Upper lobe of left lung (tissue), 6 donors: ENCODE measurements at regions not wholly inside any gene's neighbourhood (a gene's known extent, or its start where the extent isn't known, plus 50 kb on each side); places are given as distances from the start of the nearest gene placed in this dataset.

ENCODE experiments used
- ATAC-seq, 2 donors: fragments of 200-7000 bp; cut with Tn5 transposase; one replicate each; pipeline ENCODE4 v1.9.1; 2022; ENCODE audit warnings: mild to moderate bottlenecking in 2 of 2, moderate library complexity in 2 of 2; ENCODE audit not compliant: low FRiP score in 2 of 2
- DNase-seq, 2 donors: peaks; one replicate each; pipeline ENCODE4 v3.0.0-alpha.2; 2019 to 2020
- H3K27ac ChIP-seq, 4 donors: fragments of 200-600 bp; sonication (generic); one replicate each; pipeline ENCODE4 v1.5.1; 2016 to 2019
- H3K27me3 ChIP-seq, 4 donors: fragments of 200-600 bp; sonication (generic); one replicate each; pipeline ENCODE4 v1.5.1; 2017 to 2019
- H3K36me3 ChIP-seq, 4 donors: fragments of 200-600 bp; sonication (generic); one replicate each; pipeline ENCODE4 v1.5.1; 2016 to 2019
- H3K4me1 ChIP-seq, 4 donors: fragments of 200-600 bp; sonication (generic); one replicate each; pipeline ENCODE4 v1.5.1; 2018 to 2019
- H3K4me3 ChIP-seq, 4 donors: fragments of 200-600 bp; sonication (generic); one replicate each; pipeline ENCODE4 v1.5.1; 2017 to 2019; ENCODE audit warnings: mild to moderate bottlenecking in 2 of 4, moderate library complexity in 1 of 4
- H3K9me3 ChIP-seq, 4 donors: fragments of 200-600 bp; sonication (generic); one replicate each; pipeline ENCODE4 v1.5.1; 2018 to 2019
- CTCF ChIP-seq, 6 experiments: fragments of 450-650 bp in 4 of 6; fragments of 200-600 bp in 2 of 6; sonication (generic) in 2 of 6; IDR thresholded peaks; one replicate each; pipeline ENCODE4 v1.5.1; 2016 to 2019; ENCODE audit warnings: antibody characterized with exemption in 6 of 6
- EP300 ChIP-seq, 4 donors: sonication (generic); formaldehyde crosslinking; IDR thresholded peaks; one replicate each; pipeline ENCODE4 v1.5.1; 2017; ENCODE audit warnings: antibody characterized with exemption in 4 of 4, control low read depth in 2 of 4
- POLR2A ChIP-seq, 4 donors: fragments of 450-650 bp; IDR thresholded peaks; one replicate each; pipeline ENCODE4 v1.5.1; 2016 to 2017; ENCODE audit warnings: antibody characterized with exemption in 4 of 4, mild to moderate bottlenecking in 2 of 4
- POLR2AphosphoS5 ChIP-seq, 2 donors: sonication (generic); formaldehyde crosslinking; IDR thresholded peaks; one replicate each; pipeline ENCODE4 v1.5.1; 2017; ENCODE audit warnings: antibody characterized with exemption in 2 of 2
- WGBS, 2 donors: methylation state at CpG; one replicate each; pipeline ENCODE4 v1.1.5; 2017 to 2018; 5-methylcytosine and 5-hydroxymethylcytosine counted together
- donor health status: DM: no; HTN: no; CAD: no; lungs with moderate emphysema.
- donor health status: DM: no; HTN: yes; CAD: no; lungs with severe emphysema.

- 78 to 88% methylated on average over 6 of the region's 6 CpGs for WGBS, 2 donors
- DNase-seq = peak in 1 of 2 donors; percentile 61
- Histone ChIP-seq H3K9me3 (no peaks in the 10 kb centered on the region), H3K4me3 (no peak overlapping the region), H3K27ac (no peak overlapping the region), H3K4me1 (no peaks in the 10 kb centered on the region), H3K27me3 (no peaks in the 10 kb centered on the region), H3K36me3 (no peaks in the 10 kb centered on the region)
- ATAC-seq = peak in 1 of 2 donors; percentile 30
- TF ChIP-seq POLR2A (IDR thresholded peaks at IDR 0.05) (no peak), EP300 (IDR thresholded peaks at IDR 0.05) (no peak), POLR2AphosphoS5 (IDR thresholded peaks at IDR 0.05) (no peak), CTCF (IDR thresholded peaks at IDR 0.05) (no peak)
Observed at GRCh38 chr12:45634273-45634917, 95.1 kb upstream of the ARID2 start.

- Histone ChIP-seq H3K4me1 (no peaks in the 10 kb centered on the region), H3K36me3 (no peaks in the 10 kb centered on the region), H3K9me3 (no peaks in the 10 kb centered on the region), H3K27ac (no peak overlapping the region), H3K4me3 (no peak overlapping the region), H3K27me3 (no peaks in the 10 kb centered on the region)
- TF ChIP-seq POLR2A (IDR thresholded peaks at IDR 0.05) = no peak
- TF ChIP-seq CTCF (IDR thresholded peaks at IDR 0.05) = no peak
- TF ChIP-seq POLR2AphosphoS5 (IDR thresholded peaks at IDR 0.05) = no peak
- TF ChIP-seq EP300 (IDR thresholded peaks at IDR 0.05) = no peak
- WGBS, 2 donors = 80 to 95% methylated on average over 2 of the region's 2 CpGs
- DNase-seq = no peak
- no peak for ATAC-seq
Observed at GRCh38 chr12:45637242-45637641, 92.3 kb upstream of the ARID2 start.

GRCh38 chr12:45637706-45638105, 91.8 kb upstream of the ARID2 start:
- DNase-seq (no peak), ATAC-seq (no peak)
- H3K27me3 ChIP-seq = no peaks in the 10 kb centered on the region
- H3K4me1 ChIP-seq = no peaks in the 10 kb centered on the region
- 77 to 85% methylated on average over 1 of the region's 1 CpG for WGBS, 2 donors
- H3K4me3 ChIP-seq = no peak overlapping the region
- no peak for TF ChIP-seq EP300 (IDR thresholded peaks at IDR 0.05)
- no peak for TF ChIP-seq POLR2A (IDR thresholded peaks at IDR 0.05)
- no peak for TF ChIP-seq POLR2AphosphoS5 (IDR thresholded peaks at IDR 0.05)
- no peak for TF ChIP-seq CTCF (IDR thresholded peaks at IDR 0.05)
- no peaks in the 10 kb centered on the region for H3K36me3 ChIP-seq
- no peaks in the 10 kb centered on the region for H3K9me3 ChIP-seq
- H3K27ac ChIP-seq = no peak overlapping the region

GRCh38 chr12:45638386-45638785, 91.1 kb upstream of the ARID2 start:
- TF ChIP-seq CTCF (IDR thresholded peaks at IDR 0.05) = no peak
- no peak for ATAC-seq
- no peaks in the 10 kb centered on the region for H3K36me3 ChIP-seq
- DNase-seq = no peak
- H3K4me3 ChIP-seq = no peak overlapping the region
- H3K27me3 ChIP-seq = no peaks in the 10 kb centered on the region
- H3K9me3 ChIP-seq = no peaks in the 10 kb centered on the region
- no peaks in the 10 kb centered on the region for H3K4me1 ChIP-seq
- 66 to 82% methylated on average over 1 of the region's 1 CpG for WGBS, 2 donors
- H3K27ac ChIP-seq = no peak overlapping the region

GRCh38 chr12:45644541-45644940, 85.0 kb upstream of the ARID2 start:
- H3K4me1 ChIP-seq = no peaks in the 10 kb centered on the region
- H3K4me3 ChIP-seq = no peak overlapping the region
- WGBS, 2 donors = 10 to 12% methylated on average over 1 of the region's 1 CpG

More at GRCh38 chr12:45644541-45644940, 85.0 kb upstream of the ARID2 start:
- H3K9me3 ChIP-seq = no peaks in the 10 kb centered on the region
- no peaks in the 10 kb centered on the region for H3K36me3 ChIP-seq
- ATAC-seq (peak in 1 of 2 donors; percentile 70), DNase-seq (peak in 1 of 2 donors; percentile 21)
- no peak overlapping the region for H3K27ac ChIP-seq
- no peaks in the 10 kb centered on the region for H3K27me3 ChIP-seq
- TF ChIP-seq POLR2A (IDR thresholded peaks at IDR 0.05) (no peak), CTCF (IDR thresholded peaks at IDR 0.05) (no peak), EP300 (IDR thresholded peaks at IDR 0.05) (no peak), POLR2AphosphoS5 (IDR thresholded peaks at IDR 0.05) (no peak)
